OCI-LY3 (cell line): ENCODE measurements at regions not wholly inside any gene's neighbourhood (a gene's known extent, or its start where the extent isn't known, plus 50 kb on each side); places are given as distances from the start of the nearest gene placed in this dataset.

ENCODE experiments used
- H2AFZ ChIP-seq: fragments of 200-600, 300-600 bp; shearing (Covaris generic); 2 replicates; pipeline ENCODE4 v1.6.0; 2014; ENCODE audit warnings: antibody characterized with exemption, low read depth, low read length
- H3K27ac ChIP-seq: fragments of 200-600, 300-600 bp; sonication (generic); 2 replicates; pipeline ENCODE4 v1.5.1; 2014; ENCODE audit warnings: mild to moderate bottlenecking, low read length, moderate library complexity, mixed read lengths
- H3K27me3 ChIP-seq: fragments of 200-600, 300-600 bp; sonication (generic); 2 replicates; pipeline ENCODE4 v1.6.1; 2014; ENCODE audit warnings: low read depth, low read length, mixed read lengths
- H3K36me3 ChIP-seq: fragments of 200-600, 300-600 bp; sonication (generic); replicated peaks from 2 replicates; pipeline ENCODE3; 2014; ENCODE audit warnings: low read depth, low read length, mixed read lengths
- H3K4me1 ChIP-seq: fragments of 300-600, 200-600 bp; sonication (generic); 2 replicates; pipeline ENCODE4 v1.6.1; 2014; ENCODE audit warnings: low read length, mixed read lengths
- H3K4me2 ChIP-seq: fragments of 200-600, 300-600 bp; sonication (generic); 2 replicates; pipeline ENCODE4 v1.6.1; 2014; ENCODE audit warnings: low read length, mixed read lengths
- H3K4me3 ChIP-seq: fragments of 300-600, 200-600 bp; sonication (generic); 2 replicates; pipeline ENCODE4 v1.5.1; 2014; ENCODE audit warnings: antibody characterized with exemption, mild to moderate bottlenecking, low read length, moderate library complexity
- H3K79me2 ChIP-seq: fragments of 300-600, 200-600 bp; shearing (Covaris generic); 2 replicates; pipeline ENCODE4 v1.6.1; 2014; ENCODE audit warnings: mild to moderate bottlenecking, low read length, mixed read lengths
- H3K9ac ChIP-seq: fragments of 300-600, 200-600 bp; shearing (Covaris generic); 2 replicates; pipeline ENCODE4 v1.6.0; 2014; ENCODE audit warnings: mild to moderate bottlenecking, low read length, moderate library complexity
- H3K9me3 ChIP-seq: fragments of 200-600, 300-600 bp; shearing (Covaris generic); 2 replicates; pipeline ENCODE4 v1.6.1; 2014; ENCODE audit warnings: low read length, mixed read lengths; ENCODE audit not compliant: insufficient read depth
- H4K20me1 ChIP-seq: fragments of 200-600, 300-600 bp; sonication (generic); 2 replicates; pipeline ENCODE4 v1.6.1; 2016; ENCODE audit warnings: low read length, mixed read lengths; ENCODE audit not compliant: insufficient read depth
- CTCF ChIP-seq: fragments of 200-600, 300-600 bp; sonication (generic); IDR thresholded peaks from 2 replicates; pipeline ENCODE4 v1.5.1; 2014; ENCODE audit warnings: antibody characterized with exemption, low read length, low read depth
- EZH2phosphoT487 ChIP-seq: fragments of 200-600 bp; shearing (Covaris generic); IDR thresholded peaks from 2 replicates; pipeline ENCODE4 v1.6.1; 2018; ENCODE audit warnings: antibody characterized with exemption, mixed run types, low read depth

- H3K4me1 ChIP-seq, result no peaks in the 10 kb centered on the region
- H3K36me3 ChIP-seq, result no peaks in the 10 kb centered on the region
- no peaks in the 10 kb centered on the region for H3K27me3 ChIP-seq
- no peaks in the 10 kb centered on the region for H4K20me1 ChIP-seq
- no peak overlapping the region for H2AFZ ChIP-seq
- H3K9me3 ChIP-seq, result peaks cover 4% of the 10 kb centered on the region; the same call in 1 of the 2 replicates
- TF ChIP-seq CTCF (no peak), EZH2phosphoT487 (no peak)
- no peak overlapping the region for H3K27ac ChIP-seq
- H3K9ac ChIP-seq, result no peak overlapping the region
- no peaks in the 10 kb centered on the region for H3K79me2 ChIP-seq
- no peak overlapping the region for H3K4me2 ChIP-seq
- no peak overlapping the region for H3K4me3 ChIP-seq
Measured at GRCh38 chr2:200147371-200147770, 159.1 kb upstream of the SPATS2L start.

- Histone ChIP-seq H3K27ac (no peak overlapping the region), H3K4me1 (no peaks in the 10 kb centered on the region), H3K36me3 (no peaks in the 10 kb centered on the region), H3K9ac (no peak overlapping the region), H3K79me2 (no peaks in the 10 kb centered on the region), H3K4me2 (no peak overlapping the region), H4K20me1 (no peaks in the 10 kb centered on the region), H2AFZ (no peak overlapping the region), H3K4me3 (no peak overlapping the region), H3K27me3 (no peaks in the 10 kb centered on the region), H3K9me3 (peaks cover 4% of the 10 kb centered on the region; the same call in 1 of the 2 replicates)
- TF ChIP-seq EZH2phosphoT487, result no peak
- TF ChIP-seq CTCF, result no peak
Measured at GRCh38 chr2:200148366-200148765, 158.1 kb upstream of the SPATS2L start.

GRCh38 chr2:200150411-200151086 lies 155.9 kb upstream of the SPATS2L start:
- H3K27me3 ChIP-seq, result no peaks in the 10 kb centered on the region
- H2AFZ ChIP-seq, result no peak overlapping the region
- peaks cover 4% of the 10 kb centered on the region; the same call in 1 of the 2 replicates for H3K9me3 ChIP-seq
- H3K4me1 ChIP-seq, result no peaks in the 10 kb centered on the region
- no peaks in the 10 kb centered on the region for H4K20me1 ChIP-seq
- H3K79me2 ChIP-seq, result no peaks in the 10 kb centered on the region
- TF ChIP-seq EZH2phosphoT487 (no peak), CTCF (no peak)
- H3K36me3 ChIP-seq, result no peaks in the 10 kb centered on the region
- H3K4me2 ChIP-seq, result no peak overlapping the region
- no peak overlapping the region for H3K4me3 ChIP-seq
- H3K27ac ChIP-seq, result no peak overlapping the region
- H3K9ac ChIP-seq, result no peak overlapping the region

GRCh38 chr2:200155652-200156051 lies 150.8 kb upstream of the SPATS2L start:
- H3K4me3 ChIP-seq, result no peak overlapping the region
- no peaks in the 10 kb centered on the region for H3K4me1 ChIP-seq
- H3K79me2 ChIP-seq, result no peaks in the 10 kb centered on the region
- TF ChIP-seq EZH2phosphoT487, result no peak
- TF ChIP-seq CTCF, result no peak
- H2AFZ ChIP-seq, result no peak overlapping the region
- H3K27ac ChIP-seq, result no peak overlapping the region
- no peak overlapping the region for H3K9ac ChIP-seq
- H3K4me2 ChIP-seq, result no peak overlapping the region
- no peaks in the 10 kb centered on the region for H3K27me3 ChIP-seq
- H3K36me3 ChIP-seq, result no peaks in the 10 kb centered on the region
- H3K9me3 ChIP-seq, result peaks cover 4% of the 10 kb centered on the region; the same call in 1 of the 2 replicates
- no peaks in the 10 kb centered on the region for H4K20me1 ChIP-seq
